HG03039 (cell line): ENCODE measurements at regions not wholly inside any gene's neighbourhood (a gene's known extent, or its start where the extent isn't known, plus 50 kb on each side); places are given as distances from the start of the nearest gene placed in this dataset.
"Not testable (repeated sequence)": the region's sequence is repeated elsewhere in the genome, so short reads cannot be mapped to it uniquely, and the experiment has no call there.

Source experiments
- ATAC-seq: cut with Tn5 transposase; IDR thresholded peaks from one replicate; pipeline ENCODE4 v1.9.1; 2021; ENCODE audit warnings: mild to moderate bottlenecking, moderate library complexity; ENCODE audit not compliant: unreplicated experiment

DNA sequence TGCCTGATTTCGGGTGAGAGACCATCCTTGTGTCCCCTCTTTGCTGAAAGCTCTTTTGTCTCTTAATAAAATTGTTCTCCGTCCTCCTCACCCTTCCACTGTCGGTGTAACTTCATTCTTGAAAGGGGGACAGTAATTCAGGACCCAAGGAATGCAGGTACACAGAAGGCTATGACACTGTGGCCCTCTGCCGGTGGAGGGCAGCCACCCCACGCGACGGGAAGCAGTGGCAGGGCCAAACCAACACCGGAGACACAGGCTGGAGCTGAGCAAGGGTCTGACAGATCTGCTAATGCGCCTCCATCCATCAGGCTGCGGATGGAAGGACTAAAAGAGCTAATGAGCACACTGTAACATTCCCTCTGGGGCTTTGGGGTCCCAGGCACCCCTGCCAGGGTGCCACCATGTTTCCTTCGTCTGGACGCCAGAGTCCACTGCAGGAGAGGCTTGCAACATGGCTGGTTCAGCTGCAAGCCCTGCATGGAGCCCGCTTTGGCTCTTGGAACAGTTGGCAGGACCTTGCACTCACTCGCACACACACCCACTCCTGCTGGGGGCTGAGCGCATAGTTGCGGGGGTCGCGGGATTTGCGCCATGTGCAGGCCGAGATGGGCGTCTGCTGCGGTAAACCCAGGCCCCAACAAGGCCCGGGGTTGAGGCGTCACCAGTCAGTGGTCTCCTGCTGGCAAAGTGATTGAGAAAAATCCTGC, 544.1 kb upstream of the CDH7 start:
- ATAC-seq = no peak

DNA sequence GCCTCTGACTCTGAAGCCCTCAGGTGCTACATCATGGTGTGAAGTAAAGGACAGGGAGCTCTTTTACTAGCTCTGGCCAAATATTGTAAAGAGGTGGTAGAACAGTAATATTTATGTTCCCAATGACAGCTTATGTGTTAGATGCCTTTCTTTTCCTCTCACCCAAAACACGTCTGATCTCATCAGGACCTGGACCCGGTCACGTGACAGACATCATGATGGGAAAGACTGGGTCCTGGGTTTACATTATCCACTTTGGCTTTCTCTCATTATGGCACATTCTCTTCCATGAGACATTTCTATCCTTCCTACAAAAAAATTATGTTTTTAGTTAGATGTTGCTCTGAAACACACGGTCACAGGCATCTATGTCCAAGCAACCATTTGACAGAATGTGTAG, 548.7 kb upstream of the CDH7 start:
- no peak for ATAC-seq

DNA sequence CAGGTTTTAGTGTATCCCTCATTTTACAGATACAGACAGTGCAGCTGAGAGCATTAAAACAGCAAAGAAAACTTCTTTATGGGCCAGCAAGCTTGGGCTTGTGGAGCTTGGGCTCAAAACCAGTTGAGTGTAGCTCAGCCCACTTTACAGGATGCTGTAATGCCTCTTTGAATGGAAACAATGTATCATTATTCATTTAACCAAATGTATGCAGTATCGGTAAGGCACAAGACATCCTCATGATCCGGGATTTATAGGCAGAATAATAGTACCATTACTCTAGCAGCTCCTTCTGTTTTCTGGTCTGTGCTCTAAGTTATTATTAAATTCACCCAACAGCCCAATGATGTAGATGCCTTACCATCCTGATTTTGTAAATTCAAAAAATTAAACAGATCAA, 575.1 kb upstream of the CDH7 start:
- ATAC-seq = no peak

DNA sequence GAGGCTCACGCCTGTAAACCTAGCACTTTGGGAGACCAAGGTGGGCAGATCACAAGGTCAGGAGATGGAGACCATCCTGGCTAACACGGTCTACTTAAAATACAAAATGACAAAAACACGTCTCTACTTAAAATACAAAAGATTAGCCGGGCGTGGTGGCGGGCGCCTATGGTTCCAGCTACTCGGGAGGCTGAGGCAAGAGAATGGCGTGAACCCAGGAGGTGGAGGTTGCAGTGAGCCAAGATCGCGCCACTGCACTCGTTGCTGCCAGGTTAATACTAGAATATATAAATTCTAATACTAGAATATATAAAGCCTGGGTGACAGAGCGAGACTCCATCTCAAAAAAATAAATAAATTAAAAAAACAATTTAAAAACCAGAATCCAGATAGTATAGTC, 588.7 kb upstream of the CDH7 start:
- ATAC-seq = not testable (repeated sequence)

DNA sequence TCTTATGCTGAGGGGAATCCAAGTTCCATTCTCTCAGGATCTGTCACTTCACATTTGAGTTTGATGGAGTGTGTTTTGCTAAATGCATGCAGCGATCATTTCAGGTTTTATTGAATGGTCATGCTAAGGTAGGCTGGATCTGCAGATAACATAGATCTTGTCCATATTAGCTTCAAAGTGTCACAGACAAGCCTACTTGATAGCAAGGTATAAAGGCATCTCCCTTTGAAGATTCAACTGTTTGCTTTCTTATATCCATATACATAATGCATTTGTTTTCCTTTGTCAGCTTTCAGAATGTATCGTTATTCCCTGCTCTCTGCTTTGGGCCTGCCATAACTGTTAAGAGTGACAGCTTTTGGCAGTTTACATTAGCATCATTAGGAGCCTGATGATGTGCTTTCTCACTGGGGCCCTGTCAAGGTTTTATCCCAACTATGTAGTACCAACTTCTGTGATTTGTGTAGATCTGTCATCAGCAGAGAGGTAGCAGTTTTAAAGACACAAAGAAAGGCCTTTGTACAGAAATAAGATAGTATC, 604.3 kb upstream of the CDH7 start:
- no peak for ATAC-seq

DNA sequence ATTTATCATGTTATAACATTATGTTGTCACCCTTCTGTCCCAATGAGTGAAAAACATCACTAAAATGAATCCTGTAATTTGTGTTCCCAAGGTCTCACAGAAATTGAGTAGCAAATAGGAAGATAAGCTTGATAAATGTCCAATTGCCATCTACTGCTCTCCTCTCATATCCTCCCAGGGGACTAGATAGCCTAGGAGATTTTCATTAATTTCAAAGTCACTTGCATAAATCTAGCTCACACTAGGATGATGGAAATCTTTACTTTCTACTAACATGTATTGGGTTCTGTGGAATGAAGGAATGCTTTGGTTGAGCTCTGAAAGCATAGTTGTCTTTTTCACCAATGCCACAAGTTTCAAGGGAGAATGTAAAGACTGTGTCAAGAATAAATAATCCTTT, 605.5 kb upstream of the CDH7 start:
- no peak for ATAC-seq

DNA sequence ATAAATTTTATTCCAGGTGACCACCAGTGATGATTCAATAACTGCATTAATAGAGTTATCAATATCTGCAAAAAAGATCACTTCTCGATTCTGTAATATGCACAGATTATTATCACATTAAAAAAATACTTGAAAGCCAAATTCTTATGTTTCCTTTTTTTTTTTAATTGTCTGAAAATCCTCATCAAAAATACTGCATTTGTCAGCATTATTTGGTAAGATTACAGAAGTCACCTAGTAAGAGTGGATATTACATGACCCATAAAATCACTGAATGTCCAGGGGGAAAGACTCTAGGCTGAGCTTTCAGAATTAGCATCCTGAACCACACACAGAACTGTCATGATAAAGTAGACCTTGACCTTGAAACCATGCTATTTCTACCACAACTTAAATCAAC, 617.2 kb upstream of the CDH7 start:
- no peak for ATAC-seq

DNA sequence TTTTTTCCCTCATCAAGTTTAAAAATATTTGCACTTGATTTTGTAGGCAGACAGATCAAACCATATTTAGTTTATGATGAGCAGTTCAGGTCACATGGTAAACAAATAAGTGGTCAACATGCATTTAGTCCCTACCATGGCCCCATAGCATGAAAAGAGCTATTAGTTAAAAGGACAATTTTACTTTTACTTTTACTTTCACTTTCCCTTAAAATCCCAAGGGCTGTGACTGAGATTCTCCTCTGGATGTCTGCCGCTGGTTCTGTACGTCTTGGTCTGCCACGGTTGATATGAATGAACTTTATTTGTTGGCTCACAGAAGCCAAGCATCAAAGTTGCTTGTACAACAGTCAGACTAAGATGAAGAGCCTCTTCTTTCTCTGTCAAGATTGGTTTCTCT, 626.2 kb upstream of the CDH7 start:
- no peak for ATAC-seq

DNA sequence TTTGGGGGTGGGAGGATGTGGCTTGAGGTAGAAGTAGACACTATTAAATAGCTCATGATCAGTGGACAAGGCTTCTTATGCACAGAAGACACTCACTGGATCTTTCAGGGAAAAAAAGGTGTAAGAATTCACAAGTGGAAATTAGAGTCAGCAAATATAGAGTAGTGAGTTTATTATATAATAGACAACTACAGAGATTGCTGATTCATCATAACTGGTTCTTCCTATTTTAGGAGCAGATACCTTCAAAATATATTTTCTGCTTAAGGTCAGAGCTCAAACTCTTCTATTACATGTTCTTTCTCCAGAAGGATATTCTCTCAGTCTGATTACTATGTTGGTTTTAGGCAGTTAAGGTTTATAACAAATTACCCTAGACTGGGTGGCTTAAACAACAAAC, 646.9 kb upstream of the CDH7 start:
- no peak for ATAC-seq

DNA sequence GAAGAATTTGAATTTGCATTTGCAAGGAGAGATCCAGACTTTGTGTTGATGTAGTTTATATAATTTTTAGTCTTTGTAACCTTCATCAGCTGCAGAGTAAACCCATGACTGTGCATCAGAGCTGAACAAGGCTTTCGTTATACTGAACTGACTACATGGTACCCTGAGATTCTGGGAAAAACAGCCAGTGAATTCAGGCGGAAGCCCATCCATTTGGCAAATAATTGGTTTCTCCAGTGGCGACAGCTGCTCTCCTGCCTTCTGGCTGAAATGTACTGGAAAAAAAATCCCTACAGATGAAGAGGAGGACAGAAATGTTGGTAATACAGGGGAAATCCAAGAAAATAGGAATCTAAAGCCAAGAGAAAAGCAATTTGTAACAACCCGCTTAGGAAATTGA, 657.5 kb upstream of the CDH7 start:
- ATAC-seq = no peak

DNA sequence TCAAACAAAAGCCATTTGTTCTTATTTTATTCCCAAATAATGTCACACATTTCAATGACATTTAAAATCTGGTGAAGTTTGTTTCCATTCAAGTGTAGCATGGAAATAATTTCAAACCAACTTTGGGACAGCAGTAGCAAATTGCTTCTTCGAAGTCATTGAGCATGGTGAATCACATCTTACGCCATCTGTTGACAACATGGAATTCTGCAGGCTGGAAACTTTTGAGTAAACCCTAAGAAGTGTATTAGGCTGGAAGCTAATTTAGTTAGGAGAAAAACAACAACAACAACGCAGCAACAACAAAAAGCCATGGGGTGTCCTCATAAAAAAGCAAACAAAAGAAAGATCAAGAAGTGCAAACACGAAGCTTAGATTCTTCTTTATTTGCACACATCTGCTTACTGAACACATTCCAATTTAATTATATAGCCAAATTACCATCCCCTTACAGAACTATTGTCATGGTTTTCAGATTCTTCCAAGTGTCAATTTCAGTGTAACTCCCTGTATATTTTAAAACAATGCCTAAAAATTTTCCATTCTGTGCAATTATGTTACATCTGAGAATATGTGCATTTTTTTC, 659.0 kb upstream of the CDH7 start:
- ATAC-seq = no peak

DNA sequence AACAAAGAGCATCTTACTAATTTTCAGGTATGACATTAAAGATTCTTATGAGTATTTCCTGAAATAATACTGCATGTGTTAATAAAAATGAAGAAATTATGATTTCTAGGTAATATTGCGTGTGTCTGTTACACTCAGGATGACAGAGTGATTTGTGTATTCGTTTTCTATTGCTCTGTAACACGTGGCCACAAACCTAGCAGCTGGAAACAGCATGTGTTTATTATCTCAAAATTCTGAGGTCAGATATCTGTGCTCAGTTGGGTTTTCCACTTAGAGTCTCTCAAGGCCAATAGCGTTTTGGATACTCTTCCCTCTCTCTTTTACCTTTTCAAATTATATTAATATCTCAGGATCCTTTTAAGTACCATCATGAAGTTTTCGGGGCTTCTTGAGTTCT, 667.9 kb upstream of the CDH7 start:
- ATAC-seq = no peak

DNA sequence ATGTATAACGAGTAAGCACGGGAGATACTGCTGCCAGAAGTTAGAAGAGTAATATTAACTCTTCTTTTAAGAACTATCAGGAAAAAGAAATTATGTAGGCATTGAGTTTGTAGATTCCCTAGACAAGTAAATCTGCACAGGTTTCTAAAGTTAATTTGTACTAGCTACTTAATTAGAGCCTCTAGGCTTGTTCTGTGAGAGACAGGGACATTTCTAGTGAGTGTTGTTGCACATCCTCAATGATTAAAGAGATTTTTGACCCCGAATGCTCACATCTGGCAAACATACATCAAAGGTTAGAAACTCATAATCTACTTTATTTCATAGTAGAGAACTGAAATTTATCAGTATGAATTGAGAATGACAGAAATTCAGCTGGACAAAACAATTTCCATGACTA, 669.0 kb upstream of the CDH7 start:
- no peak for ATAC-seq

DNA sequence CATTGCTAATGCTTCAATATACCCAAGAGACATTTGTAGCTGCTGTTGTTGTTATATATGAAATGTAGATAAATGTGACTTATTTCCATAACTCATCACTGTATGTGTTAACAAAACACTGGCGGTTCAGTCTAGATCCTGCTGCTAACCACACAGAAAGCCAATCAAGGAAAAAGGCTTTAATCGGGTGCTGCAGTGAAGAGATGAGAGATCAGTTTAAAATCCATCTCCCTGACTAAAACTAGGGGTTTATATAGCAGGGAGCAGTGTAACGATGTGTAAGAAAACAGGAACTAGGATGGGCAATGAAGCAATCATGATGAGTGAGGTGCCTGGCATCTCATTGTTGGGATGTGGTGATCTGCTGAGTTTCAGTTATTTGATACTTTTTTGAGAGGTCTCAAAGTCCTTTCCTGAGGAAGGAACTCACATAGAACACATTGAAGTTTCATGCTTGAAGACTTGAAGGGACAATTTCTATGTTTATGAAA, 677.7 kb upstream of the CDH7 start:
- ATAC-seq = no peak

DNA sequence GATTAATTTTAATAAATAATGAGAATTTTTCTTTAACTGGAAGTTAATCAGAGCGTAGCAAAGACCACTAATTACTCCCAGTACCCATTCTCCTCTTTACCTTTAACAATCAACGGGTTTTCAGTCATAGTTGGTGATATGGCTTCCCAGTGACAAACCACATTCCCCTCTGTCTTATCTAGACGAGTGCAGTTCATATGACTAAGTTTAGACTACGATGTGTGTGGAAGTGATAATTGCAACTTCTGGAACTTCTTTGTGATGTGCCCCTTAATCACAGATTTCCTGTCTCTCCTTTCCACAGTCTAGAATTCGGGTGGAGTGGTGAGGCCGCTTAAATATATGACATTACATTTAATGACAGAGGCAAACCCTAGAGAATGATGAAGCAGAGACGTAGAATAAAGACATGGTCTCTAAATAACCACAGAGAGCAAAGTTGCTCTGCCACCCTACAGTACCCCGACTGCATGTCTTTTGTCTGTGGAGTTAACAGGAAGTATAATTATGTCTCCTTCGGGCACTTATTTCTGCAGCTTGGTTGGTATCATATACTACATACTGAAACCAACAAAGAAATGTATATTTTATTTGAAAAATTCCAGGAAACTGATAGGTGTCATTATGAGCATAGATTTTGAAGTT, 693.3 kb upstream of the CDH7 start:
- no peak for ATAC-seq

DNA sequence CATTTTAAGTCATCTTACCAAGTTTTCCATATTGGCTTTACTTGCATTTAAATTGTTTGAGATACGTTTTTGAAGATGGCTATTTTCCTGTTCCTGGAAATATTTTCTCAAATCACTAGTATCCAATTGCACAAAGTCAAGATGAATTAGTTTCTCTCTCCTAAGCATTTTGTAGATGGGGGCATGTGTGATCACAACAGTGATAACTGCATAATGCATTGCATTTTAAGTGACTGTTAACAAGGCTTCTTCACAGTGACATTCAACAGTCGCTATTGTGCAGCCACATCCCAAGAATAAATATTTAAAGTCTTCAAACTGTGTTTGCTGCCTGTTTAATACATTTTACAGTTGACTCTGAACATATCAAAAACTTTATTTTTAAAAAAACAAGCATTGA, 694.2 kb upstream of the CDH7 start:
- no peak for ATAC-seq

DNA sequence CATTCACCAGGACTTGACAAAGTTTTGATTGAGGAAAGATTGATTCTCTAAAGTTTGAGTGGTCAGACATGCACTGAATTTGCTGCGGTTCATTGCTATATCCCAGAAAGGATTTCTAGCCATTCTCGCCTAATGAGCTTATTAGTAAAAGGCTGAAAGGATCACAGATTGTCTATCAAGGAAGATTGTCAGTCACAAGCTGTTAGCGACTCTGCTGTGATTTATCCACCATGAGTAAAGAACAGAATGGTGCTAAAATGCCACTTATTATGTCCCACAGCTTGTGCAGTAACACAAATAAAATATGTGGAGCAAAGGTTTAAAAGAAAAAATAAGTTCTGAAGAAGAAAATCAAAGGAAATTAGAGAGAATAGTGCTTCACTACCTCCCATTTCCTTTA, 701.2 kb upstream of the CDH7 start:
- no peak for ATAC-seq

DNA sequence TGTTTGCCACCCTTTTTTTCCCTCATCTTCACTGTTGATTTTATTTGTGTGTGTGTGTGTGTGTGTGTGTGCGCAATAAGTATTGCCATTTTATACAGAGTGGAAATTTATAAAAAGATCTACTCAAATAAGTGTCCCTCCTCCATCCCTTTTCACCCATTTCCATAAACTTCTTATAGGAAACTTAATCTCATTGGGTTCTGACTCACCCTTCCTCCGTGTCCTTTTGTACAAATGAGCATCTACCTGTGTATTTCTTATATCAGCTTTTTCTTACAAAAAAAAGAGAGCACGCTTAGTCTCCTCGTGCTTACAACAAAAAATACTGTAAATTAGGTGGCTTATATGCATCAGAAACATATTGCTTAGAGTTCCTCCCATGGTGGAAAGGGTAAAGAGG, 711.2 kb upstream of the CDH7 start:
- no peak for ATAC-seq

DNA sequence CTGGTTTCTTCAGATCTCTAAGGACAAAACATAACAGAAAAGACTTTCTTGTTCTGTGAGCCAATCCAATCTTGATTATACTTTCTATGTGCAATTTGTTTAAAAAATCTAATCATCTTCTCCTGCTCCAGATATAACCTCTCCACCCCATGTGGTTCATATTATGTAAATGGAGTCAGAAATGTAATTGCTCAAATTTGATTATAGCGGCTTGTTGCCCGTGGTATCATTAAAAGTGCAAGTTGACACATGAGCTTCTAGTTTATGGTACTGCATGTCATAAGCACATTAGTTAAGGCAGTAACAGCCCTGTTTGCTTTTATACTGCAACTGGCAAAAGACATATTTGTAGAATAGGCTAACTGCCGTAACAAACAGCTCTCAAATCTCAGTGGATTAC, 715.1 kb upstream of the CDH7 start:
- no peak for ATAC-seq

DNA sequence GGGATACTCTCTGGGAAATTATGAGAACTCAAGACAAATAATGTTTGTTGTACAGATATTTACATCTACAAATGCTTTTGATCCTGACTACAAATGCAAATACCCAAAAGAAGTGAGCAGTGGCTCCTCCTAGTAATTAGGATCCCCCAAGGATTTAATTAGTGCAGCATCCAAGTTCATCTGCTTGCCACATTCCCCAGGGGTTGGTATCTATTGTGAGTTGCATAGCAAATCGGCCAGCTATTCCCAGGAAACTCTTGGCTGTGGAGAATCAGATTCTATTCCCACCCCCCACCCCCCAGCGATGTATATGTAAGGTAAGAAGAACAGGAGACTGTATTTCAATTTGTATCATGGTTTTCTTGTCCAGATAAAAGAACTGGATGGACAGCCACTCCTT, 725.1 kb upstream of the CDH7 start:
- ATAC-seq = no peak

DNA sequence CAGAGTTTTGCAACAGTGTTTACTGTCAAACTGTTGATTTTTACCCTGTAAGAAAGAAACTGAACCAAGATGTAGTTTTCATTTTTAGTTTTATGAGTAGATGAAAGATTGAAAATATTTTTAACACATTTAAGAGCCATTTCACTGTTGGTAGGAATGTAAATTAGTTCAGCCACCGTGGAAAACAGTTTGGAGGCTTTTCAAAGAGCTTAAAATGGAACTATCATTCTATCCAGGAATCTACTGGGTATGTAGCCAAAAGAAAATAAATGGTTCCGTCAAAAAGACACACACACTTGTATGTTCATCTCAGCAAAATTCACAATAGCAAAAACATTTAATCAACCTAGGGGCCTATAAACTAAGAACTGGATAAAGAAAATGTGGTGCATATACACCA, 729.8 kb upstream of the CDH7 start:
- no peak for ATAC-seq

DNA sequence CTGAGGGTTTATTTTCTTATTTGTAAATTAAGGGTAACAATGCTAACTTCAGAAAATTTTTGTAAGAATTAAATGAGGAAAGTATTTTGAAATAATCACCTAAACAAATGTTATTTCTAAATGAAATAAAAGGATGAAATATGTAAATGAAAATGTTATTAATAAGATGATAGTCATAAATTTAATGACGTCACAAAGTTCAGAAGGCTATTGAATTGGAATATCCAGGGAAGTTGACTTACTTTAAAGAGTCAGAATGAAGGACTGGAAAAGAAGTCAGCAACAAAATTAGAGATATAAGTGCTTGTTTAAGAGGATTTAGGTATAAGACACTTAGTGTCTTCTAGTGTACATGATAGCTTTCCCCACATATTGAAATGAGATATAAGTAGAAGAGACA, 732.6 kb upstream of the CDH7 start:
- ATAC-seq = no peak
